DMS53 treated with DMSO at 0.1 percent for 48 hours (cell line): ENCODE measurements at regions not wholly inside any gene's neighbourhood (a gene's known extent, or its start where the extent isn't known, plus 50 kb on each side); places are given as distances from the start of the nearest gene placed in this dataset.

Experiments
- DNase-seq: peaks from one replicate; lab custom pipeline; 2025; ENCODE audit not compliant: unreplicated experiment; lab: John Stamatoyannopoulos, UW

DNA sequence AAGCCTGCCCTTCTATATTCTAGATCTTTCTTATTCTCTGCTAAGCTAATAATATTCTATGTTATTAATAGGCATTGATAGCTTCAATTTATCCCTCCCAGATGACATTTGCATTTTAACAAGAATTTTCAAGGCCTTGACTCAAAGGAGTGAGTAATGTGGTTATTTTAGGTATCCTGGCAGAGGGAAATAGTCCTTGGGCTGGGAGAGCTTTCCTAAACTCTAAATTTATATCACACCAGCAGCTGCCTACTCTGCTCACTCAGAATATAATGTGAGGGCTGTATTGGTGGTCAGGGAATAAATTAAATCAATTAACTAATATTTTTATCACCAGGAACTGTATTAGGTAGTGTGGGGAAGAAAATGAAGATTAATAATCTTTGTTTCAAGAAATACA lies 74.8 kb upstream of the ADAM23 start:
- no peak for DNase-seq

DNA sequence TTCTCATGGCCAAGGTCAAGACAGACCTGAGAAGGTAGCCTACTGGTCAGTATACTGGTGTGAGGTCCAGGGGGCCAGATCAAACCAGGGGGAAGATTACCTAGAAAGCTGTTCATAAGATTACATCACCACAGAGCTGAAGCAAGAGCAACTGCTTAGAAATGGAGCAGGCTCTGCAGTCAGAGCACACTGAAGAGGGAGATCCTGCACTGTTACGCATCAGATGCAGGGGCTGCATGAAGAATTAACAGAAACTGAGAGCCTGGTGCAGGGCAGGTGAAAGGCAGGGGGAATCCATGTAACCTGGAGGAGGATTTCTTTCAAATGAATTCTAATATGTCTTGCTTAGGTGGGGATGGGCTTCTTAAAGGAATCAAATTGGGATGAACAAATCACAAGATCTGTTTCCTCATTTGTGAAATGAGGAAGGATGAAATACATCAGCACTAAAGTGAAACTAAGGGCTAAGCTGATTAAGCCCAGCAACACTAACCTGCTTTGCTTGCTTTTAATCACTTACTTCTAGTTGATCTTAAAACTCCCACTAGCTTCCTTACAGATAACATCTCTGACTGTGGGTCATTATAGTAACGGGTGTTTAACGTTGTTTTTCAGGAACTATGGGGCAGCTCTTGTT lies 74.3 kb upstream of the ADAM23 start:
- no peak for DNase-seq

DNA sequence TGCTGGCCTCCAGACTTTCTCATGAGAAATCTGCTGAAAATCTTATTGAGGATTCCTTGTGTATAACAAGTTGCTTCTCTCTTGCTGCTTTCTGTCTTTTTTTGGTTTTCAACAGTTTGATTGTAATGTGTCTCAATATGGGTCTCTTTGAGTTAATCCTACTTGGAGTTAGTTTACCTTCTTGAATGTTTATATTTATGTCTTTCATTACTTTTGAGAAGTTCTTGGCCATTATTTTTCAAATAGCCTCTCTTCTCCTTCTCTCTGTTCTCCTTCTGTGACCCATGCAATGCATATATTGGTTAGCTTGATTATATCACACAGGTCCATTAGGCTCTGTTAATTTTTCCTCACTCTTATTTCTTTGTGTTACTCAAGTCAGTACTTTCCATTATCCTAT lies 67.4 kb upstream of the ADAM23 start:
- no peak for DNase-seq

DNA sequence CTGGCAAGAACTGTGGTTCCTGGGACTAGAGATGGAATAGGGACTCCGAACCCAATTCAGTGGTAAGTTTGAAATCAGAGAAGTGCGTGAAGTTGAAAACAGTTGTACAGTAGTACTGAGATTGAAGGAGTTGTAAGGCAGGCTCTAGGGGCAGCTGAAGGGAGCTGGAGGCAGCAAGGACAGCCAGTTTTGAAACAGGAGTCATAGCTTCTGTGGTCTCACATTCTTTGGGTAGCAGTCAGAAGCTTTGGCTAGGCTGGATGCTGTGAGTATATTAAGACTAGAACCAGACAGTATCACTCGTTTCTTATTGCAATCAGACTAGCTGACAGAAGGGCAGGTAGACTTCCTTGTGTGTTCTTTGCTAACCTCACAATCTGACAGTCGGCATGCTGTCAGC lies 64.5 kb upstream of the ADAM23 start:
- no peak for DNase-seq

DNA sequence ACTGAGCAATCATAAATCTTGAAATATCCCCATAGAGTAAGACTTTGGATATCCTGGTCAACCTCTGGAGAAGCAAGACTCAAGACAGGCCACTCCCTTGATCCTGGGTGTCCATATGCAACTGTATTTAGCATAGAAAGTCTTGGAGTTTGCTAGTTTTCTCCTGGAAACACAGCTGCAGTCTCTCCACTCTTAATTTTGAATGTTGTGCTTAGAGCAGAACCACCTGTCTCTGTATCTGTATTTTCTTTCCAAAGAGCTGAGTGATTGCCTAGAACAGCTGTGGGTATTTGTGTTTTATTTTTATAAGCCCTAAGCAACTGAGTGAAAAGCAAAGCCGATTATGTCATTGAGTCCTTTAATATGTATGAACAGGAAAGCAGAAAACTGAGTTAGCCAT lies 64.1 kb upstream of the ADAM23 start:
- DNase-seq, result no peak

DNA sequence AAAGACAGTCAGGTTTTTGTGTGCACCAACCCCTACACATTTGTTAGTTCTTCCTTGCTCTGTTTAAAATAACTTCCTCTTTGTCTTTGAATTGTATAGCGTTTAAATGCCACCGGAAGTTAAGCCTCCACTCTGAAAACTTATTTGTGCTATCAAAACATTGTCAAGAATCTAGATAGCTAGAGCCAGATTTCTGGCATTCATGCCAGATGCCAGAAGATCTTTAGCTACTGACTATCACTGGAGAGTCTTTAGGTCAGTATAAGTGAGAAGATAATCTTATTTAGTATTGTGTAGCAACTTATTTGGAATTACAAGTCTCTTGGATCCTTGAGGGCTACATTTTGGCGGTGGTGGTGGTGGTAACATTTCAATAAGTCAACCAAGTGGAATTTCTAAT lies 63.4 kb upstream of the ADAM23 start:
- no peak for DNase-seq

DNA sequence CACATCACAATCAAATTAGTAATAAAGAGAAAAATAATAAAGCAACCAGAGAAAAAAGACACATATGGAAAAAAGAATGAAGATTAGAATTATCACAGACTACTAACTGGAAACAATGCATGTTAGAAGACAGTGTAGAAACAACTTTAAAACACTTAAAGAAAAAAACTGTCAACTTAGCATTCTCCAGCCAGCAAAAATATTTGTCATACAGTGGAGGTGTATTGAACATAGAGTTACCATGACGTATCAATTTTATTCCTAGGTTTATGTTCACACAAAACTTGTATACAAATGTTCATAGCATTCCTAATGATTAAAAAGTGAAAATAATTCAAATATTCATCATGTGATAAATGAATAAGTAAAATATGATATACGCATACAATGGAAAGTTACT lies 61.5 kb upstream of the ADAM23 start:
- no peak for DNase-seq

DNA sequence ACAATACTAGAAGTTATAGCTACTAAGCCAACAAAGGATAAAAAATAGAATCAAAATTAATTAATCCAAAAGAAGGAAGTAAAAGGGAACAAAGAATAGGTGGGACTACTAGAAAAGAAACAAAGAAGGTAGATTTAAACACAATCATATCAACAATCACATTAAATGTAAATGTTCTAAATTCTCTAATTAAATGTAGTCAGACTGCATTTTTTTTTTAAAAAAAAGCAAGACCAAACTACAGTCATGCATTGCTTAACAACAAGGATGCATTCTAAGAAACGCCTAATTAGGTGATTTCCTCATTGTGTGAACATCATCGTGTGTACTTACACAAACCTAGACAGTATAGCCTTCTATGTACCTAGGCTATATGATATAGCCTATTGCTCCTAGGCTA lies 59.7 kb upstream of the ADAM23 start:
- no peak for DNase-seq

DNA sequence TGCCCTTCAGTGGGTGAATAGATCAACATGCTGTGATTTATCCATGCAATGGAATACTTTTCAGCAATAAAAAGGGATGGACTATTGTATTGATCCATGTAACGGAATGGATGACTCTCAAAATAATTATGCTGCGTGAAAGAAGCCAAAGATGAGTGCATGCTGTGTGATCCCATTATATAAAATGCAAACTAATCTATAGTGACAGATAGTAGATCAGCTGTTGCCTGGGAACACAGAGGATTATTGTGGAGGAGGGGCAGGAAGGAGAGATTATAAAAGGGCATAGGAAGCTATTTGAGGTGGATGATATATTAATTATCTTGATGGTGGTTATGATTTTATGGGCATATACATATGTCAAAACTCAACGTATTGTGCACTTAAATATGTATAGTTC lies 55.5 kb upstream of the ADAM23 start:
- DNase-seq, result no peak

DNA sequence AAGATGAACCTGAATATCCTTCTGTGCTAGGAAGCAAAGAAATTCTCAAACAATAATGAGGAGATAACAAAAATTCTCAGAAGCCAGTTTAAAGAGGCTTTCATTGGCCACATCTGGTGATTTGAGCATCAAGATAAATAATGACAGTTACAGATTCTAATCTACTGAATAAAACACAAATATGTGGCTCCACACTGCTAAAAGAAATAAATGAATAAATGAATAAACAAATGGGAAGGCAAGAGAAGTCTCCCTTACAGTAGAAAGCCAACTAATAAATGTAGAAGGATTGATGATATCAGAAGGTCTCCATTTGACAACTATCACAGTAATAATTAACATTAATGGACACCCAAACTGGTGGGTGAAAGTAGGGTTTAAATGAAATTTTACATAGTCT lies 54.6 kb upstream of the ADAM23 start:
- no peak for DNase-seq

DNA sequence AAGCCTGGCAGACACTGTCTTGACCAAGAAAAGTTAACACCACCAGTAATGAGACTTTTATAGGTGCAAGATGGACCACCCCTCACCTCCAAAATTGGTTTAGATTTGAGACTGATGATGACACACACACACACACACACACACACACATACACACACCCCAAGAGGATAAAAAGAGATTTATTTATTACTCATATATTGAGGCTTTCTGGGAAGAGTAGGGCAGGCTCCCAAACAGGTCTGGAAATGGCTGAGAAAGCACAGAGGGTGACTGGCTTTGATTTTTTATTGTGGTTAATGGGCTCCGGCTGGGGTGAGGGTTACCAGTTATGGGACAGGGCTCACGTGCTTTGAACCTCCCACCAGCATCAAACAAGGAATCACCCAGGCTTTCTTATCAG lies 54.2 kb upstream of the ADAM23 start:
- DNase-seq, result no peak

DNA sequence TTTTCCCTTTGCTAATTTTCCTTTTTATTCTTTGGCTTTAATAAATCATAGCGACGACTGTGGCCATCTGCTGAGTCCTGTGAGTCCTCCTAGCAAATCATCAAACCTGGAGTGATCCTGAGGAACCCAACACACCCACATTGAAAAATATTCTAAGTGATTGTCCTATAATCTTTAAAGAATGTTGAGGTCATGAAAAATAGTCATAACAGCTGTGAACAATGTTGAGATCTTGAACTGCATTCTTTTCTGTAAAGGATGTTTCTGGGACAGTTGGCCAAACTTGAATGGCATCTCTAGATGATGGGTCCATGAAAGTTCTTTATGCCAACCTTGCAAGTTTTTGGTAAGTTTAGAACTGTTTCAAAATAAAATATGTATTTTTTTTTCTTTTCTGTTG lies 53.2 kb upstream of the ADAM23 start:
- DNase-seq, result no peak

DNA sequence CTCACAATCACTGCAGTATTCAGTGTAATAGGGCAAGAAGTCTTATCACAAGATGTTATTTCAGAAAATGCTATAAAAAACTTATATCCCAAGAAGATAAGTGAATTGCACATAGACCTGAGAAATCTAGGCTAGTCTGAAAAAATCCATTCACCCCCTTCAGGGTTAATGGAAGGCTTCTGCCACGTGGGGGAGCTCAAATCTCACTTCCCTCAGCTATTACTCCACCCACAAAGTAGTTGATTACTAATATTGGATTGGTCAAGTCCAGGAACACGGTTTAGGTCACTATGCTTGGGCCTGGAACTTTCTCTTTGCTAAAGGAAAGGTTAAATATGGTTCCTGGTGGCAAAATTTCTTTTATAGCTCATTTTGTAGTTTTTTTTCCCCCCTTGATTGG lies 51.2 kb upstream of the ADAM23 start:
- peak; percentile 77 for DNase-seq
